HG03039 (cell line): ENCODE measurements at regions not wholly inside any gene's neighbourhood (a gene's known extent, or its start where the extent isn't known, plus 50 kb on each side); places are given as distances from the start of the nearest gene placed in this dataset.
A peak's percentile ranks its signal among the peaks of the same experiment; 100 is the strongest.

ENCODE experiments used
- ATAC-seq: cut with Tn5 transposase; IDR thresholded peaks from one replicate; pipeline ENCODE4 v1.9.1; 2021; ENCODE audit warnings: mild to moderate bottlenecking, moderate library complexity; ENCODE audit not compliant: unreplicated experiment

DNA sequence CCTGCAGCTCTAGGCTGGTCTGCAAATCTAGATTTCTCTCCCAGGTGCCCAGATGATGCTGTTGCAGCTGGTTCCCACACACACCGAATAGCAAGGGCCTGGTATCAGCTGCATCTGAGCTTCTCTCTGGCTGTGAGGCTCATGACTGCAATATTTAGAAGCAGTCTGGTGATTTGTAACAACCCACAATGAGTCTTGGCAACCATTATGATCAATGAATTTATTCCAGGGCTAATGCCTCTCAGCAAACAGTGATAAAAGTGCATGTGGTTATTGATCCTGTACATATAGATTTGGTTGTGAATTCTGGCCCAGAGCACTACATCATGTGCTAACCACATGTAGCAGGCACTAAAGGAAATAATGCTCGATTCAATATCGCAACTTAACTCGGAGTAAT, 114.3 kb downstream of the ASCL4 start:
- no peak for ATAC-seq

GRCh38 chr12:107891967-107892366, 117.5 kb downstream of the ASCL4 start:
- ATAC-seq, result no peak

DNA sequence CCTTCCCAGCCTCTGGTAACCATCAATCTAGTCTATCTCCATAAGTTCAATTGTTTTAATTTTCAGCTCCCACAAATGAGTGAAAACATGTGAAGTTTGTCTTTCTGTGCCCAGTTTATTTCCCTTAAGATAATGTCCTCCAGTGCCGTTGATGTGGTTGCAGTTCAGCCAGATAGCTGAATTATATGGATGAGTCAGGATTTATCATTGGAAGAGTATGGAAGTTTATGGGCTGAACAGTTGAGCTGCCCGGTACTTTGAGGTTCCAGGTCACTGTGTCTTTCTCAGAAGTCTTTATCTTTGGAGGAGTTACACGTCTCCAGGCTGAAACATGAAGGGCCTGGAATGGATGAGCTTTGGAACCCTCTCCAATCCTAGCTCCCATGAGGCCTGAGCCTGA, 120.1 kb downstream of the ASCL4 start:
- no peak for ATAC-seq

GRCh38 chr12:107895966-107896365, 121.5 kb downstream of the ASCL4 start:
- ATAC-seq, result no peak

GRCh38 chr12:107900588-107900987, 126.1 kb downstream of the ASCL4 start:
- ATAC-seq, result no peak

DNA sequence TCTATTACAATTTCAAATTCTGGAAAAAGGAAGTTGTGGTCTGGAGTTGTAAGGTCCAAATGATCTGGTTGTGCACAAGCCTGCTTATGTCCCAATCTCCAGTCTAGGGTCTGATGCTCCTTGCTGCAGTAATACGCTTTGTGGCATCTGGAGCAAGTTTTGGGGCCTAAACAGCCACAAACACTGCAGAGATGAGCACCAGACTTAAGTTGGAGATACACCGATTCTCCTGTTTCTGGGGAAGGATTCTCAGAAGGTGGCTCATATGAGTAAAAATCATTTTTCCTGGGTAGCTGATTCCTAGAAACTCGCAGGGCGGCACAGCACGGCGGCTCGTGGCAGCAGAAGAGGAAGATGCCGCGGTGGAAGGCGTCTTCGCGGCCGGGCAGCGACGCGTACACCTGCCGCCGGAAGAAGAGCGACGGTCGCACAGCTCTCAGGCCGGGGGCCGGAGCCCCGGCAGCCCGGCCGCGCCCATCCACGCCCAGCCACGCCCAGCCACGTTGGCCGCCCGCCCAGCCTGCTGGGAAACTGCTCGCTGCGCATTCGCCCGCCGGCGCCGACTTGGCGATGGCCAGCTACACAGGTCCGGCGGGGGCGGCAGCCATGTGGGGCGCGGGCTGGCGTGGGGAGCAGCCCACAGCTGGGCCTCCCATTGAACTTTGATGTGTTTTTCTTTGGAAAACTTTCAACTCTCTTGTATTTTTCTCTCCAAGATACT, 129.0 kb downstream of the ASCL4 start:
- peak; percentile 97 for ATAC-seq

DNA sequence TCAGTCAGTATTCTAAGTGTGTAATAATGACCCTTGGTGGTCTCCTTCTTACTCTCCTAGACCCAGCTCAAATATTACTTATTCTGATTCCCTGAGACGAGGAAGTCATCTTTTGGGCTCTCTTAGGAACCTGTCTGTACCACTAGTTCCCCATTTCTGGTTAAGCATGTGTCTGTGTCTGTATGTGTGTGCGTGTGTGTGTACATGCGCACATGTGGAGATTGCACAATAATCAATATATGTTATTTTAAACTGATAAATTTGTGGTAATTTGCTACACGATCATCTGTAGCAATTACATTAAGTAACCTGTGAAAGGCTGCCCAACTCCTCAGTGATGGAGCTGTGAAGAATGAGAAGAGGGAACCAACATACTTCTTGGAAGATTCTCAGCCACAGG, 132.2 kb downstream of the ASCL4 start:
- no peak for ATAC-seq

GRCh38 chr12:107912421-107913004, 138.0 kb downstream of the ASCL4 start:
- ATAC-seq, result peak; percentile 65

GRCh38 chr12:107914460-107914977, 140.0 kb downstream of the ASCL4 start:
- ATAC-seq, result no peak

DNA sequence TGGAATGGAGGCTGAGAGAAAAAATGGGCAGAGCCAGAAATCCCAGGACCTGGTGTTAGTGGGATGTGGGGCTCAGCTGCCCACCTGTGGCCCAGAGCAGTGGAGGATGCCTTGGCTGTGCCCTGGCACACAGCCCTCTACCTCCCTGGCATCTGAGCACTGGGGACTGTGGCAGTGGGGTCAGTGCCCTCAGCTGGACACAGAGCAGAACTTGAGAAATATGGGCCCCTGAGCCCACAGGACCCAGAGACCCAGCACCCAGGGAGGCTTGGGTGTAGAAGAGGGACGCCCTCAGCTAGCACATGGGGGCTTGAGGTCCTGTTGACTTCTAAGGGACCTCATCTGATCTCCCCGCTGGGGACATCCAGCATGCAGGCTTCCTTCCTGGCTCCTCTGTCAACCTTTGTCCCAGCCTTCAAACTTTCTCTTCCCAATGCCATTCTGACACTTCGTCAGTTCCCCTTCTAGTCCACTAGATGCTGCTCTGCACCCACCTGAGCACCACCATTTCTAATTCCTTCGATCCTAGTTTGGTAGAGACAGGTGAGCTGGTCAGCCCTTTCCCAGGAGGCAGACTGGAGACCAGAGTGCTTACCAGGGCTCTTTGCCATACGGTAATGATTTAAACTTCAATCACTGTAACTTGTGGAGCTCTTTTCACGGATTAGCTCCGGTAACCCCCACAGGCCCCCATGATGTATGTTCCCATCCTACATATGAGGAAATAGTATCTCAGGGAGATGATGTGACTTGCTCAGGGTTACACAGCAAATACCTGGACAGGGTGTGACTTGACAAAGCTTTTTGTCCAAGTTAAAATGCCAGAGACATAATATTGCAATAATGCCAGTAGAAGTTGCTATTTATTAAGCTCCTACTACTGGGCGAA, 143.7 kb downstream of the ASCL4 start:
- ATAC-seq, result no peak

GRCh38 chr12:107921062-107921461, 146.6 kb downstream of the ASCL4 start:
- no peak for ATAC-seq

DNA sequence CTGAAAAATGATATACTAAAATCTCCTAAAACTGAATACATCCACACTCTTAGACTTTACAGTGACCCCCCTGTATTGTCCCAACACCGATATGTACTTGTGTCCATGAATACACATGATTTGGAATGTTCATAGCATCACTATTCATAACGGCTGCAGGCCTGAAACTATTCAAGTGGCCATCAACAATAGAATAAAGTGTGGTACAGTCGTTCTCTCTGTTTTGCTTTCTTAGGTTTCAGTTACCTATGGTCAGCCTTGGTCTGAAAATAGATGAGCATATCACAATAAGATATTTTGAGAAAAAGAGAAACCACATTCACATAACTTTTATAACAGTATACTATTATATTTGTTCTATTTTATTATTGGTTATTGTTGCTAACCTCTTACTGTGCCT, 150.6 kb downstream of the ASCL4 start:
- ATAC-seq, result no peak

GRCh38 chr12:107929436-107929835, 154.9 kb downstream of the ASCL4 start:
- ATAC-seq, result no peak

DNA sequence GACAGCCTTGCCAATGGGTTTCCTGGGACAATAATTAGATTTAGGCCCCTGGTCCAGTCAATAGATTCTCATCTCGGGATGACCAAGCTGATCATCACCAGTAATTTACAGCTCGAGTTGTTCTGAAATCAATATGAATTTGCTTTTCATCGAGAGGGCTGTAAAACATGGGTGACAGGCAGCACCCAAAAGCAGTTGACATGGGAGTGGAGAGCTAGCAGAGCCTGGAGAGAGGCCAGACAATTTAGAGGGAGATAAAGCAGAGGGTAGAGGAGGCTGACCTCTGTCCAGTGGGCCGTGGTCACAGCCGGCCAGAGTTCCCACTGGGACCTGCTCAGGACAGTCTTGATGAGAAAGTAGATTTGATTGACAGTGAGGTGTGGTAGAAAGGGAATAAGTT, 157.3 kb downstream of the ASCL4 start:
- ATAC-seq, result no peak

GRCh38 chr12:107938446-107938845, 163.9 kb downstream of the ASCL4 start:
- ATAC-seq, result no peak

DNA sequence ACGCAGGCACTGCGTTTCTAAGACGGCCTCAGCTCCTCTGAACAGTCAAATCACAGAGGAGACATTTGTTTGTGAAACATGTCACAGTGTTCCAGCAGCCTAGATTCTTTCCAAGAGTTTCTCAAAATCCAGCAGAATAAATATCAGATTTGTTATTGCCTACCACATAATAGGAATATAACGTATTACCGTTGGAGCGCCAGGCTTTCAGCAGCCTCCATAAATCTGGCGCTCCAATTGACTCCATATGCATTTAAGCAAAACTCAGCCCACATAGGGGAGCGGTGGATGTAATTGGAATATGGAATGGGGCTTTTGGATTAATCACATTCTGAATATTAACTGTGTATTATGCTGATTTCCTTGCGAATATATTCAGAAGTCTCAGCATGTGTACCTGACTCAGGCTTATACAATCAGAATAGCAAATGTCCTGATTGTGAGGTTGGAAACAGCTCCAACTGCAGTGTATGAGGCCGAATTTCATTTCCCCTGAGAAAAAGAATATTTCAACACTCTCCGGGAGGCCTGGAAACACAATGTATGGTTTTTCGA, 174.0 kb downstream of the ASCL4 start:
- ATAC-seq, result no peak

GRCh38 chr12:107951024-107951423, 176.5 kb downstream of the ASCL4 start:
- ATAC-seq, result no peak

DNA sequence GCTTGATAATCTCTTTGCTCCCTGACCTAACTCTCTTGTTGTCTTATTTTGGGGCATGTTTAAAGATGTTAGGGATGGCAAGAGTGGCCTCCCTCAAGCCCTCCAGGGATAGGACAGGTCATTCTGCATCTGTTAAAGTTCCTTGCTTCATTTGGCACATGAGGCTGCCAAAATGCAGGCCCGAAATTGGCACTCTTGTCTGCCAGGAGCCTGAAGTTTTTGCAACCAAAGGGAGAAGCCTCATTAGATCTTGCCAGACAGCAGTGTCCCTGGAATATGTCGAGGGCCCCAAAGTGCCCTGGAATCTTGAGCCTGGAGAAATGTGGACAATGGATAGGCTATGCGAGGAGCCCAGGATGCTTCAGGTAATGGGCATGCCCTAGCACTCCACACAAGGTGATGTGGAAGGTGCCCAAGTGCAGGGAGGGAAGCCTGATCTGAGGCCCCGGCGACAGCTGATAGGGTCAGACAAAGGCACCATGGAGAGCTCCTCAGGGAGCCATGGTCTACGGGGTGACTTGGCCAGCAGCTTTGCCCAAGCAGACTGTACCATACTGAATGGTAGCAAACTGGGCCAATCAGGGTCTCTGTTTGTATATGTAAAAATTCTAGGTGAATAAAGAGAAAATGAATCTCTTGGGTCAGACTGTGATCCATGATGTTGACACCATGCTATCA, 173.0 kb upstream of the WSCD2 start:
- ATAC-seq, result no peak

DNA sequence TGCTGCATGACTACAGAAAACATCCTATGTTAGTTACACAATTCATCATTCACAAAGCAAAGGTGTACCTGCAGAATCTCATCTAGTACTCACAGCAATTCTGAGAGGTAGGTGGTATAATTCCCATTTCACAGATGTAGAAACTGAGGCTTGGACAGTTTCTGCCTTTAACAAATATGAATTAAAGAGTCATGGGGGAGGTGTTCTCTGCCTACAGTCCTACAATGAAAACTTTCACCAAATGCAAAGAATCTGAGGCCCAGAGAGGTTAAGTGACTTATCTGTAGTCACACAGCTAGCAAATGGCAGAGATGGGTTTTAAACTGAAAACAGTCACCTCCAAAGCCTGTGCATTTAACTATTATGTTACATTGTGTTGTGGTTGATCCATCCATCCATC, 171.6 kb upstream of the WSCD2 start:
- no peak for ATAC-seq

DNA sequence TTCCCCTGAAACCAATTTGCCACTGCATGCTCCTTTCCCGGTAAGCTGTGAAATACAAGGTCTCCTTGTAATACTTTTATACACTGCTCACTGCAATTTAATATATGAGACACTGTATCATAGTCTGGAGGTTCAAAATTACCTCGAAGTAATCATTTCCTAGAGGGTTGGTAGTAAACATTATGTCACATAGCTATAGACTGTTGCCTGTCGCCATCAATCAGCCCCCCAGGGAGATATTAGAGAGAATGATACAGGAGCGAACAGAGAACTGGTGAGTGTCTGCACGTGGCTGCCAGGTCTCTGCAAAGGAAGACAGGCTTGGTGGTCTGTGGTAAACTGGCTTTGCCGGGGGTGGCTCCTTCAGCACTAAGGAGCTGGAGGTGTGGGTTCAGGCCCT, 165.5 kb upstream of the WSCD2 start:
- ATAC-seq, result no peak

- ATAC-seq, result no peak
These were observed 161.9 kb upstream of the WSCD2 start for GRCh38 chr12:107967170-107967569.
